Esophagus squamous epithelium (tissue), 5 donors: ENCODE measurements at regions not wholly inside any gene's neighbourhood (a gene's known extent, or its start where the extent isn't known, plus 50 kb on each side); places are given as distances from the start of the nearest gene placed in this dataset.

Source experiments
- DNase-seq: peaks from one replicate; lab custom pipeline; 2025; lab: John Stamatoyannopoulos, UW
- H3K27ac ChIP-seq, 4 donors: fragments of 200-600 bp; sonication (generic); one replicate each; pipeline ENCODE4 v1.5.1; 2016 to 2019; ENCODE audit warnings: mild to moderate bottlenecking in 1 of 4
- H3K27me3 ChIP-seq, 4 donors: fragments of 200-600 bp; sonication (generic); 1 replicate in 3 of 4; 2 replicates in 1 of 4; pipeline versions ENCODE4 v1.5.1 to v1.6.0; 2017 to 2021; ENCODE audit warnings: antibody characterized with exemption in 1 of 4
- H3K36me3 ChIP-seq, 3 donors: fragments of 200-600 bp; sonication (generic); one replicate each; pipeline ENCODE4 v1.5.1; 2016 to 2019
- H3K4me1 ChIP-seq, 3 donors: fragments of 200-600 bp; sonication (generic); one replicate each; pipeline ENCODE4 v1.5.1; 2017 to 2019
- H3K4me3 ChIP-seq, 4 donors: fragments of 200-600 bp; sonication (generic); 1 replicate in 3 of 4; 2 replicates in 1 of 4; pipeline ENCODE4 v1.5.1; 2016 to 2019; ENCODE audit warnings: mild to moderate bottlenecking in 2 of 4, moderate library complexity in 1 of 4
- H3K9me3 ChIP-seq, 3 donors: fragments of 200-600 bp; sonication (generic); one replicate each; pipeline ENCODE4 v1.5.1; 2016 to 2019
- CTCF ChIP-seq, 6 experiments: fragments of 450-650 bp in 4 of 6; fragments of 200-600 bp in 2 of 6; sonication (generic) in 2 of 6; IDR thresholded peaks; one replicate each; pipeline ENCODE4 v1.5.1; 2016 to 2019; ENCODE audit warnings: antibody characterized with exemption in 6 of 6, mild to moderate bottlenecking in 4 of 6, moderate library complexity in 4 of 6
- POLR2A ChIP-seq, 4 donors: fragments of 450-650 bp; IDR thresholded peaks; one replicate each; pipeline ENCODE4 v1.6.1; 2017; ENCODE audit warnings: antibody characterized with exemption in 4 of 4, mild to moderate bottlenecking in 4 of 4, moderate library complexity in 3 of 4
- WGBS, 2 donors: methylation state at CpG; one replicate each; pipeline ENCODE4 v1.1.5; 2018; 5-methylcytosine and 5-hydroxymethylcytosine counted together
- intact Hi-C: fragments of 100-400 bp; cut with DNase I; formaldehyde crosslinking; loops from one replicate; pipeline ENCODE4 v1.15.0; 2022
- donor health status: DM: yes; HTN: yes; CAD: no.

GRCh38 chr1:177891809-177892208, 78.0 kb downstream of the SEC16B start:
- 57% methylated on average over 1 of the region's 1 CpG; no CpG with 5 or more reads in 1 of the 2 donors for WGBS, 2 donors
- Histone ChIP-seq H3K4me1 (no peaks in the 10 kb centered on the region), H3K36me3 (no peaks in the 10 kb centered on the region), H3K27me3 (no peaks in the 10 kb centered on the region), H3K27ac (no peak overlapping the region), H3K9me3 (peaks cover 0 to 21% (median 18%) of the 10 kb centered on the region in 3 donors), H3K4me3 (no peak overlapping the region)
- TF ChIP-seq POLR2A (IDR thresholded peaks at IDR 0.05) (no peak), CTCF (IDR thresholded peaks at IDR 0.05) (no peak)
- intact Hi-C loops, result no loop called here
- DNase-seq, result no peak

DNA sequence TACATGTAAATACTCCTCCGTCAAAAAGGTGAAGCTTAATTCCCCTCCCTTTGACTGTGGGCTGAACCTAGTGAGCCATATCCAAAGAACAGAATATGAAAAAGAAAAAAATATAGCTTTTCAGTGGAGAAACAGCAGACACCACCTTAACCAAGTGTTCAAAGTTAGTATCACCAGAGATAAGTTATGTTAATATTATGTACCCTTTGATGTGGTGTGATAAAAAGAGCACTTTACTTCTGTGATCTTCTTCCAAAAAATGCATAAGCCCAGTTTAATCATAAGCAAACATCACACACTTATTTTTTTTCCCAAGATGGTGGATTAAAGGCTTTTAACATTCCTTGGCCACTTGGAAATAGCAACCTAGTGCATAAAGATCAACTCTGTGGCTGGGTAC, 79.4 kb downstream of the SEC16B start:
- no peak overlapping the region for H3K27ac ChIP-seq
- H3K4me1 ChIP-seq, result no peaks in the 10 kb centered on the region
- TF ChIP-seq CTCF (IDR thresholded peaks at IDR 0.05), result no peak
- no peak for TF ChIP-seq POLR2A (IDR thresholded peaks at IDR 0.05)
- intact Hi-C loops, result no loop called here
- no peak overlapping the region for H3K4me3 ChIP-seq
- no peak for DNase-seq
- H3K9me3 ChIP-seq, result peaks cover 0 to 21% (median 18%) of the 10 kb centered on the region in 3 donors
- no peaks in the 10 kb centered on the region for H3K36me3 ChIP-seq
- H3K27me3 ChIP-seq, result no peaks in the 10 kb centered on the region
- 32 to 41% methylated on average over 1 of the region's 1 CpG for WGBS, 2 donors

GRCh38 chr1:177884479-177885021, 85.3 kb downstream of the SEC16B start:
- H3K4me1 ChIP-seq, result no peaks in the 10 kb centered on the region
- intact Hi-C loops, result no loop called here

DNA sequence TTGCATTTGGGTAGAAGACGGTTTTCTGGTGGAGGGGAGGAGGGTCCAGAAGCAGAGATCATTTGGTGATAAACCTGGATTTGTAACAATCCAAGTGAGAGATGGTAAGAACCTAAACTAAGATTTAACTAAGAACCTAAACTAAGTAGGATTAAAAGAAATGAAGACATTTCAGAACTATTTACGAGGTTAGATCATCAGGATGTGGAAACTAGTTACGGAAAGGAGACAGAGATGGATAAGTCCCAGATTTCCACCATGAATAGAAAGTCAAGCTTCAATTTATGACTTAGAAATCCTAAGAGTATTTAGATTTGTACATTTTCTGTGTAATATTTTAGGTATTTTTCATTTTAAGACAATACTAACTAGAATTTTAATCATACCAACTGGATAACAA, 86.3 kb downstream of the SEC16B start:
- DNase-seq, result no peak
- H3K4me3 ChIP-seq, result no peak overlapping the region
- 80 to 86% methylated on average over 3 of the region's 3 CpGs for WGBS, 2 donors
- no peaks in the 10 kb centered on the region for H3K4me1 ChIP-seq
- TF ChIP-seq POLR2A (IDR thresholded peaks at IDR 0.05) (no peak), CTCF (IDR thresholded peaks at IDR 0.05) (no peak)
- H3K27me3 ChIP-seq, result no peaks in the 10 kb centered on the region
- no peaks in the 10 kb centered on the region for H3K9me3 ChIP-seq
- H3K36me3 ChIP-seq, result no peaks in the 10 kb centered on the region
- H3K27ac ChIP-seq, result no peak overlapping the region
- intact Hi-C loops, result no loop called here

More at GRCh38 chr1:177884479-177885021, 85.3 kb downstream of the SEC16B start:
- Histone ChIP-seq H3K27ac (no peak overlapping the region), H3K36me3 (no peaks in the 10 kb centered on the region), H3K9me3 (no peaks in the 10 kb centered on the region), H3K4me3 (no peak overlapping the region), H3K27me3 (no peaks in the 10 kb centered on the region)
- TF ChIP-seq POLR2A (IDR thresholded peaks at IDR 0.05), result no peak
- TF ChIP-seq CTCF (IDR thresholded peaks at IDR 0.05), result no peak
- no peak for DNase-seq

DNA sequence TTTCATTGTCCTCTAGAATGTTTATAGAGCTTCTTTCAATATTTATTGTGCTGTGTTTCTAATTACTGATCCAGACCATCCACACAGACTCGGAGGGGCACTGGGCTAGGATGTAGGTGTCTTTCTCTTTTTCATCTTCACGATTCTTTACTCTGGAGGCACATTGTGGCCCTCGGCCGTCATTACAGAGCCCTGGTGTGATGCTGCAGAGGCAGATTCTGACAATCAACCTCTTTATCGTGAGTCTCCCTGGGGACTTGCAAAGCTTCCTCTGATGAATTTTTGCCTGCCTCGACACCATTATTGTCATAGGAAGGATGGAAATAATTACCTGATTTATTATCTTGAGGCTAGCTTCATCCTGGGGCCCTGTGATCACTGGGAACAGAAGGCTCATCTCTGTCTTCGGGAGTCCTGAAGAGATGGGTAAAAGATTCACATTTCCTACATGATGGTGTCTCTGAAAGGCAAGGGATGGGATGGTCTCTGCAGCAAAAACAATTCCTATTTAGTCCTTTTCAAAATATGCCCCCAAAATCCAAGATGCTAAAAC, 89.4 kb downstream of the SEC16B start:
- Histone ChIP-seq H3K27me3 (no peaks in the 10 kb centered on the region), H3K4me1 (no peaks in the 10 kb centered on the region), H3K4me3 (no peak overlapping the region), H3K27ac (no peak overlapping the region), H3K36me3 (no peaks in the 10 kb centered on the region), H3K9me3 (no peaks in the 10 kb centered on the region)
- no peak for TF ChIP-seq POLR2A (IDR thresholded peaks at IDR 0.05)
- DNase-seq, result no peak
- intact Hi-C loops, result no loop called here
- 50 to 58% methylated on average over 7 of the region's 7 CpGs for WGBS, 2 donors
